DND-41 (cell line): ENCODE measurements at regions not wholly inside any gene's neighbourhood (a gene's known extent, or its start where the extent isn't known, plus 50 kb on each side); places are given as distances from the start of the nearest gene placed in this dataset.

Experiments
- EZH2 ChIP-seq: IDR thresholded peaks from 3 replicates; pipeline ENCODE4 v1.6.1; 2012; ENCODE audit warnings: borderline replicate concordance, low read depth, mild to moderate bottlenecking, moderate library complexity, low read length, inconsistent platforms; ENCODE audit not compliant: severe bottlenecking
- TF ChIP-seq, protein P1 (sequence below): IDR thresholded peaks from 2 replicates; pipeline ENCODE4 v1.5.1; 2012; ENCODE audit warnings: borderline replicate concordance, low read length, moderate library complexity, mild to moderate bottlenecking; ENCODE audit not compliant: poor library complexity, severe bottlenecking; ENCODE audit errors: extremely low read depth

DNA sequence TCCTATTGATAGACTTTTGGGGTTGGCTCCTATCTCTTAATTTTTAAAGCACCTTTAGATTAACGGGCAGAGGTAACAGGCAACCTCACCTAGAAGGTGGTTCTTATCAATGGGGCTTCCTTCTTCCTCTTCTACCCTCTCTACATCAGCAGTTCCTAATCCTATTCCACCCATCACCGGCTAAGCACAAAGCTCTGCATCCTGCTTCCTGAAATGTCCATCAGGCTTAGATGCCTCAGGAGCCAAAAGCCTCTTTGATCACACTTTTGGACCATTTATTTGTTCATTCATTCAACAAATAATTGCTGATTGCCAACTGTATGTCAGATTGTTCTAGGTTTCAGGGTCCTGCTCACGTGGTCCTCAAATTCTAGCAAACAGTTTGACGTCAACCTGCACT lies 586.0 kb downstream of the TOX3 start:
- TF ChIP-seq, protein P1, sequence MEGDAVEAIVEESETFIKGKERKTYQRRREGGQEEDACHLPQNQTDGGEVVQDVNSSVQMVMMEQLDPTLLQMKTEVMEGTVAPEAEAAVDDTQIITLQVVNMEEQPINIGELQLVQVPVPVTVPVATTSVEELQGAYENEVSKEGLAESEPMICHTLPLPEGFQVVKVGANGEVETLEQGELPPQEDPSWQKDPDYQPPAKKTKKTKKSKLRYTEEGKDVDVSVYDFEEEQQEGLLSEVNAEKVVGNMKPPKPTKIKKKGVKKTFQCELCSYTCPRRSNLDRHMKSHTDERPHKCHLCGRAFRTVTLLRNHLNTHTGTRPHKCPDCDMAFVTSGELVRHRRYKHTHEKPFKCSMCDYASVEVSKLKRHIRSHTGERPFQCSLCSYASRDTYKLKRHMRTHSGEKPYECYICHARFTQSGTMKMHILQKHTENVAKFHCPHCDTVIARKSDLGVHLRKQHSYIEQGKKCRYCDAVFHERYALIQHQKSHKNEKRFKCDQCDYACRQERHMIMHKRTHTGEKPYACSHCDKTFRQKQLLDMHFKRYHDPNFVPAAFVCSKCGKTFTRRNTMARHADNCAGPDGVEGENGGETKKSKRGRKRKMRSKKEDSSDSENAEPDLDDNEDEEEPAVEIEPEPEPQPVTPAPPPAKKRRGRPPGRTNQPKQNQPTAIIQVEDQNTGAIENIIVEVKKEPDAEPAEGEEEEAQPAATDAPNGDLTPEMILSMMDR = no peak
- TF ChIP-seq EZH2 = no peak
